ENCODE measurements at regions not wholly inside any gene's neighbourhood (a gene's known extent, or its start where the extent isn't known, plus 50 kb on each side); places are given as distances from the start of the nearest gene placed in this dataset.

DNA sequence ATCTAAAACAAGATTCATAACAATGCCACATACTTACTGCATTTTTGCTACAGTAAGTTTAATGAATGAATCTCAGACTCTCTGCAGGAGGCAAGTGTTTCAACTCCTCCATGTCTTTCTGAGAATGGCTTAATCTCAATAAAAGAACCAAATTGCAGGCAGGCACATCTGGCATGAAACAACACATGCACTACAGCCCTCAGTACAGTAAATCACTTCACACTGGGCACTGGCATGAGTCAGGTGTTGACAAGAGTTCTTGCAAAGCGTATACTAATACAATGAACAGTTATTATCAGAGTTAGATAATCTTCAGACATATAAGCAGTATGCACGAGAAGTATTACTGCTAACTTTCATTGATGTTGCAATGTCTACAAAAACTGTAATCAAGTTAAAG, 1386.8 kb downstream of the MRPL39 start:
- DNase-seq (ENCODE audit: low spot score): no peak

DNA sequence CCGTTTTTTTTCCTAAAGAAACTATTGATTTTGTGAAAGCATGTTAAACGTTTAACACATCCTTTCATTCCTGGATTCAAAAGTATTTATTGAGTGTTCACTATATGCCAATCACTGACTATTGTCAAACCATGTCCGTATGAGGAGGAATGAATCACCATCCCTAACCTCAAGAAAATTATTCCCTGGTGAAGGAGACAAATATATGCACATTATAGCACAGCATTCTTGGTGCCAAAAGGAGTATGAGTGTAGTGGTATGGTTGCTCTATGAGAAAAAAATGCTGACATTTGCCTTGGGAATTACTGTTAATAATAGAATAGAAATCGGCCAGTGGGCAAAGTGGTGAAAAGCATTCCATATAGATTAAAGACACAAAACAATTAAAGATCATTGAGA, 1390.1 kb downstream of the MRPL39 start:
- DNase-seq (ENCODE audit: low spot score): no peak

DNA sequence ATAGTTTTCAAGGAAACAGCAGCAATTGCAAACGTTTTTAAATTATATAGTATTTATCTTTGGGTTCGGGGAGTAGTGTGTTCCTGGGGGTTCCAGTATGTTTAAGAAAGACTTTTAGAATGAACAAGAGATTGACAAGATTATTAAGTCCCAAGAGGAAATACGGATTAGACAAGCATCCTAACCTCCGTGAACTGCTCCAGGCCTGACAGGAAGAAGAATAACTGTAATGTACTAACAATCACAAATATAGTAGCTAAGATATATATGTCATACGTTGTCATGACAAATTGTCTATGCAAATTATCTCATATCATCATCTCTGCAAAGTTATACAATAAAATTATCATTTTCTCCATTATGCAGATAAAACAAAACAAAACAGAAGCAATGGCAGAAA, 1397.2 kb downstream of the MRPL39 start:
- DNase-seq (ENCODE audit: low spot score): no peak

DNA sequence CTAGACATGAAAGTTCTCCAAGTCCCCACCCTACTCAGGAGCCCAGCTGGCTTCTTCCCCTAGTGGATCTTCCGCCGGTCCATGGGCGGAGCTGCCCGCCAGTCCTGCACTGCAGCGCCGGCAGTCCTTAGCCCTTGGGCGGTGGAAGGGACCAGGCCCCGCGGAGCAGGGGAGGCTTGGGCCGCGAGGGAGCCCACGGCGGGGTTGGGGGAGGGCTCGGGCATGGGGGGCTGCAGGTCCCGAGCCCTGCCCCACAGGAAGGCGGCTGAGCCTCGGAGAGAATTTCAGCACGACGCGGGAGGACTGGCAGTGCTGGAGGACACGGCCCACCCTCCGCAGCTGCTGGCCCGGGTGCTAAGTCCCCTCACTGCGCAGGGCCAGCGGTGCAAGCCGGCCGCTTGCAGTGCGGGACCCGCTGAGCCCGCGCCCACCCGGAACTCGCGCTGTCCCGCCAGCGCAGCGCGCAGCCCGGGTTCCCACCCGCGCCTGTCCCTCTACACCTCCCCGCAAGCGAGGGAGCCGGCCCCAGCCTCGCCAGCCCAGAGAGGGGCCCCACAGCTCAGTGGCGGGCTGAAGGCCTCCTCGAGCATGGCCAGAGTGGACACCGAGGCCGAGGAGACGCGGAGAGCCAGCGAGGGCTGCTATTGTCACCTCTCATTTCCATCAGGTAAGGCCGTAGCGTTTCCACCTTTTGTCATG, 1398.6 kb downstream of the MRPL39 start:
- DNase-seq (ENCODE audit: low spot score): no peak

- DNase-seq (ENCODE audit: low spot score): no peak
These were observed 1402.0 kb downstream of the MRPL39 start for GRCh38 chr21:24205319-24205718.

- no peak for DNase-seq (ENCODE audit: low spot score)
These were observed 1402.6 kb downstream of the MRPL39 start for GRCh38 chr21:24204641-24205040.

GRCh38 chr21:24200052-24200451, 1407.2 kb downstream of the MRPL39 start:
- no peak for DNase-seq (ENCODE audit: low spot score)

GRCh38 chr21:24197923-24198322, 1409.4 kb downstream of the MRPL39 start:
- DNase-seq (ENCODE audit: low spot score): no peak

DNA sequence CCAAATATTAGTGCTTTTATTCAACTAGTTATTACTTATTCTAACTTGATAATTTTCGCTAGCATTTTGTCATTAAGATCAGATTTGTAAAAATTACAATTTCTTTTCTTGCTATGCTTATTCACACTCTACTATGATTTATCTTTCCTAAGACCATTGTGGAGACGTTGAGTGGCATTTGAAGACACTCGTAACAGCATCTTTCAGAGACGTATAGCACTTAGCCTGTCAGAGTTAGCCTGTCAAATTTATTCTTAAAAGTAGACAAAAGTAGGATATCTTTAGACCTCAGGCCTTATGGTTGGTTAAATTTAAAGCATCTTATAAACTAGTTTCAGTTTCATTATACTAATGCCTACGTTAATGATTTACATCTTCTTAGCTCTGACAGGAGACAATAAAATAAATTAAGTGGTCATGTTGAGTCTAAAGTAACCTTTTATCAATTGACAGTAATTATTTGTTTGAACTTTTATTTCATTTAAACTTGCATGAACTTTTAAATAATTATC, 1410.1 kb downstream of the MRPL39 start:
- no peak for DNase-seq (ENCODE audit: low spot score)

DNA sequence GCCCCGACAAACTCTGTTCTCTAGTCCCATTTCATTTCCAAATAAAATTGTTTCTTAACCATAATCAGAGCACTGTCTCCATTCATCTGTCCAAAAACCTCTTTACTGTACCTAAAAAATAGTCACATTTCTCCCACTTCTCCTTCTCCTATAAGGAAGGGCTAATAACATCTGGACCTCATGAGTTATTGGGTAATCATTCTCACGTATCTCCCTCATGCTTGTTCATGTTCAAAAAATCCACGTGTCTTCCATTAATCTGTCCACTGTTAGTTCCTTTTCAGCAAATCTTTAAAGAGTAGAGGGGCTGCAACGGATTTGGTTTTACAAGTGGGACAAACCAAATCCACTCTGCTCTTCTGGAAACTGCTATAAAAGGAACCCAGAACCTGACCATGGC, 1418.8 kb downstream of the MRPL39 start:
- no peak for DNase-seq (ENCODE audit: low spot score)

DNA sequence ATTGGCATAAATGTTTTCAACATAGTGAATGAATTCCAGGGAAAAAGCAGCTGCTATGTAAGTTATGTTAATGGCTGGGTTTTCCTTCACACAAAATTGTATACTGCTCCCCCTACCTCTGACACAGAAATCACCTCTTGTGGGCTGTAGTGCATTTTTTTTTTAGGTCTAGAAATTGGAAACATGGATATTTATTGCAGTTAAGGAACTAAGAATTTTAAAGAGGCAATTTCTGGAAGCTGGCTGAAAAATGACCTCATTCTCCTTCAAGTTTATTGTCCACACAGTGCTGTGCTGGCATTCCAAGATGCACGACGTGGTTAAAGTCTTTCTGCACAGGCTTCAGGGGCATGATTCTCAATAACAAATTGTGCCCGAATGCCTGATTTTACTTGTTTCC, 1424.2 kb downstream of the MRPL39 start:
- DNase-seq (ENCODE audit: low spot score): no peak

DNA sequence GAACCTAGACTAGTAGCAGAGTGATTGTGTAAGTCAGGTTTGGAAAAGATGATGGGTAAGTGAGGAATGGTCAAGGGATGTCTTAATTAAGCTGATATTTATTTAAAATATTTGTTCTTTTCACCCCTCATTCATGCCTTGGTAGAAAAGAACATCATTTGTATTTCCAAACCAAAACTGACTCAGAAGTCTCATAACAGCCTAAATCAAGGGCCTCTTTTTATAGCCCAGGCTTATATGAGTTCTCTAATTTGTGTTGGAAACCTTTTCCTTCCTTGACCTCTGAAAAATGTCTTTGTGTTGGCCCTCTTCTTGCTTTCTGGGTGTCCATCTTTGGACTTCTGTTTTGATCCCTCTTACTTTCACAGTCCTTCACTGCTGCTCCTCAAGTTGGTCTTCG, 1428.2 kb downstream of the MRPL39 start:
- no peak for DNase-seq (ENCODE audit: low spot score)

DNA sequence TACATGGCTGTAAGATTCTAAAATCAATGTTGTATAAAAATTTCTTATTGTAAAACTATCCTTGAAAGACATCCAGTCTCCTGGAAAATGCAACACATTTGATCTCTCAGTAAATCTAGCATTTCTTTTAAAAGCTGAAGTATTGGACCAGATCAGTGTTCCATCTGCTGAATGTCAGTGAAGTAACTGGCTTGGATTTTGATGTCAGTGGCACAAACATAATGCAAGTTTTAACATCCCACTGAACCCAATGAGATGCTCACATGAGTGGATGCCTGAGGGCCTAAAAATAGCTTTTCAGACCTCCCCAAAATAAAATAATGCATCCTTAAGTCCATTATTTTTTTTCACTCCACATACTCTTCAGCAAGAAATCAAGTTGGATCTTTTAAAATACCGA, 1432.2 kb downstream of the MRPL39 start:
- DNase-seq (ENCODE audit: low spot score): no peak

- no peak for DNase-seq (ENCODE audit: low spot score)
These were observed 1435.5 kb downstream of the MRPL39 start for GRCh38 chr21:24171736-24172135.

DNA sequence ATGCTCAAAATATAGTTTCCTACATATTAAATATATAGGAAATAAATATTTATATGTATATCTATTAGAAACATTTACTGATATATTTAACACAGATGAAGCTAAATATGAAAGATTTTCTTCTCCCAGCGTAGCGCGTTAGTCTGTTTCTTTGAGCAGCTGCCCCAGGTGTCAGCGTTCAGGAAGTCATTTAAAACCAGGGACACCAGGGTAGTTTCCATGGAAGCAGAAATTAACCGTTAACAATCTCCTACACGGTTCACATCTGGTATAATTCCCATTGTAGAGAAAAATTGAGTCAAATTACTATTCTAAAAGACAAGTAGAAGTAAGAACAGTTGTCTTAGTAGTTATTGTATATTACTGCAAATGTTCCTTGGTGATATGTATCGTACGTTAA, 1443.7 kb downstream of the MRPL39 start:
- DNase-seq (ENCODE audit: low spot score): no peak

- DNase-seq (ENCODE audit: low spot score): no peak
These were observed 1446.8 kb downstream of the MRPL39 start for GRCh38 chr21:24160528-24160927.

GRCh38 chr21:24153137-24153536, 1454.1 kb downstream of the MRPL39 start:
- DNase-seq (ENCODE audit: low spot score): no peak

DNA sequence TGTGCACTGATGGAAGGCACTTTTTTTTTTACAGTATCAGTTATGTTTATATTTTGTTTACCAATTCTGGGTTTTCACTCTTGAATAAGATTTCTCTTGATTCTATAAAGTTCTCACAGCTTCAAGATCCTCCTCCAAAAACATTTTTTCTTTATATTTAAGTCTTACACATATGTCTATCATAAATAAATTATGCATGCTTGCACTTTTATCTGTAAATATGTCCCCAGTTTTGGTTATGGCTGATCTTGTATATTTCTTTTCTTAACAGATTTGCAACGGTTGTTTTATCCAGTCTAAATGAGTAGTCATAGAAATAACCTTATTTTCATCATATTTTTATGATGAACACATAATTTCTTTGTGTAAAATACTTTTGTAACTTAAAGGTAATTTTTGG, 1456.5 kb downstream of the MRPL39 start:
- DNase-seq (ENCODE audit: low spot score): no peak

DNA sequence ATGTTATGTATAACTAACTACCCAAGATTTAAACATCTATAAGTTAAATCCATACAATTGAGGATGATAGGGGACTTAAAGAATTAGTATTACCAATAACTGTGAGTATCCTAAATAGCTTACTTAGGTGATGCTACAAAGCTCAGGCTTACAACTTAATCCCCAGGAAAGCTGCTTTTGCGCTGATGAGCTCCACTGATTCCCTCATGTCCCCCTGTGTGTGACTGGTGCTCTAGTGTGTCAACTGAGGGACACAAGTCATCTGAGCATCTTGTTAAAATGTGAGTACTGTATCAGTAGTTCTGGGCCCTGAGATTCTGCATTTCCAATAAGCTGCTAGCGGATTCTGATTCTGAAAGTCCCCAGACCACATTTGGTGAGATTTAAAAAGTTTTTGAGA, 1458.8 kb downstream of the MRPL39 start:
- DNase-seq (ENCODE audit: low spot score): no peak

- DNase-seq (ENCODE audit: low spot score): no peak
These were observed 1459.6 kb downstream of the MRPL39 start for GRCh38 chr21:24147674-24148073.

DNA sequence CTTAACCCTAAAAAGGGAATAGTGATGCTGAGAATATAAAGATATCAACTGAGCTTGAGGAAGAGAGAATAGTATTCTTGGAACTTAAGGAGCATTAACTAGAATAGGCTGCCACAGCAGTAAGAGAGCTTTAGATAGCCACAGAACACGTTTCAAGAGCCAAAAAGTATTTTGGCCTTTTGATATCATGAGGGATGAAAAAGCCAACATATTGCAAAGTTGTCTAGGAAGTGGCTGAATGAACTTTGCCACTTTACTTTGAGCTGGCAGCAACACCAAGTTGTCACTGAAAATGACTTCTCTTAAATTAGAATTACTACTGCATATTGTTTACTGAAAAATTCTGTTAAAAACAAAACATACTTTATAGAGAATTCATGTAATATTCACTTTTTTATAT, 1476.2 kb downstream of the MRPL39 start:
- DNase-seq (ENCODE audit: low spot score): no peak

- no peak for DNase-seq (ENCODE audit: low spot score)
These were observed 1479.6 kb downstream of the MRPL39 start for GRCh38 chr21:24127651-24128050.

DNA sequence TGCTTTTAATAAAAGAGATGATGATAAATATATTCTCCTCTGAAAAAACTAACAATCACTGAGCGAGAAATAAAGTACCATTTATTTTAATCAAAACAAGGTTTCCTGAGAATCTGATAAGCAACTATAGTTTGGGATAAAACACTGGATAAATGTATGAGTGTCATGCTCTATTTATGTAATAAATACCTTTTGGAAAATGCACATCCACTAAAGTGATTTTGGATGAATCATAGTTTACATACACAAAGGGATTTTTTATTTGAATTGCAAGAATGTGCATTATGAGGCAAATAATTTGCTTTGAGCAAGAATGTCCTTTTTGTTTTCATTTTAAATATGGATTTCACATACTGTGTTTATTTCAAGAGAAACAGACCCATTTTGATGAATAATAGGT, 1483.5 kb downstream of the MRPL39 start:
- DNase-seq (ENCODE audit: low spot score): no peak

GRCh38 chr21:24118738-24119459, 1488.4 kb downstream of the MRPL39 start:
- DNase-seq (ENCODE audit: low spot score): no peak

Measured in CD4-positive, alpha-beta T cell treated with Interleukin-2 at 100 ng/mL for 4 hours (primary cell).